Caco-2 (cell line): ENCODE measurements at regions not wholly inside any gene's neighbourhood (a gene's known extent, or its start where the extent isn't known, plus 50 kb on each side); places are given as distances from the start of the nearest gene placed in this dataset.

ENCODE experiments used
- BruUV-seq: library from RNA; stranded (reverse); fragments of 400-500 nt; replicated peaks from 2 replicates; lab custom pipeline; 2021; lab: Mats Ljungman, UMichigan
- CTCF ChIA-PET: fragments of 300-600 bp; sonication (Branson Sonifier 250); formaldehyde crosslinking; loops from one replicate; lab custom pipeline; 2022; ENCODE audit warnings: antibody characterized with exemption; lab: Charles Lee
- POLR2A ChIA-PET: fragments of 300-600 bp; sonication (Branson Sonifier 250); formaldehyde crosslinking; loops from one replicate; lab custom pipeline; 2022; ENCODE audit warnings: antibody characterized with exemption; lab: Charles Lee
- DNase-seq, 2 experiments: peaks; one replicate each; pipeline versions ENCODE4 v3.0.0 to v3.0.0-alpha.2; 2020 to 2022
- H3K27me3 ChIP-seq: replicated peaks from 2 replicates; pipeline ENCODE4 v1.6.0; 2011; ENCODE audit warnings: low read length; ENCODE audit not compliant: control insufficient read depth, insufficient read depth
- H3K36me3 ChIP-seq: 2 replicates; pipeline ENCODE4 v1.5.1; 2011; ENCODE audit warnings: low read length; ENCODE audit not compliant: control insufficient read depth, insufficient read depth
- H3K4me1 ChIP-seq: fragments of 250-450 bp; sonication (Bioruptor Pico); 2 replicates; pipeline ENCODE4 v1.5.1; 2020; ENCODE audit warnings: mild to moderate bottlenecking
- H3K4me3 ChIP-seq: 2 replicates; pipeline ENCODE4 v1.5.1; 2011; ENCODE audit warnings: low read depth, mild to moderate bottlenecking, control low read depth, low read length
- H3K9me3 ChIP-seq: fragments of 250-450 bp; sonication (Bioruptor Pico); 2 replicates; pipeline ENCODE4 v1.5.1; 2020; ENCODE audit warnings: mild to moderate bottlenecking, moderate library complexity
- H3K27ac Mint-ChIP-seq: one replicate; pipeline ENCODE4 v1.8.0; 2022; ENCODE audit warnings: mixed read lengths; ENCODE audit not compliant: unreplicated experiment
- H3K27me3 Mint-ChIP-seq: one replicate; pipeline ENCODE4 v1.8.0; 2022; ENCODE audit warnings: mixed read lengths; ENCODE audit not compliant: insufficient read depth, unreplicated experiment
- H3K36me3 Mint-ChIP-seq: one replicate; pipeline ENCODE4 v1.8.0; 2022; ENCODE audit warnings: mild to moderate bottlenecking, mixed read lengths; ENCODE audit not compliant: insufficient read depth, unreplicated experiment
- H3K4me1 Mint-ChIP-seq: one replicate; pipeline ENCODE4 v1.8.0; 2022; ENCODE audit warnings: low read depth, mixed read lengths; ENCODE audit not compliant: unreplicated experiment
- H3K4me3 Mint-ChIP-seq: one replicate; pipeline ENCODE4 v1.8.0; 2022; ENCODE audit warnings: mild to moderate bottlenecking, moderate library complexity, mixed read lengths; ENCODE audit not compliant: unreplicated experiment
- H3K9me3 Mint-ChIP-seq: one replicate; pipeline ENCODE4 v1.8.0; 2022; ENCODE audit warnings: mixed read lengths; ENCODE audit not compliant: unreplicated experiment
- CTCF ChIP-seq, 2 experiments: fragments of 200-600 bp in 1 of 2; IDR thresholded peaks; 1 replicate in 1 of 2; 2 replicates in 1 of 2; pipeline versions ENCODE4 v1.5.1 to v1.8.0; 2011 to 2022; ENCODE audit warnings: antibody characterized with exemption in 1 of 2, control low read depth in 1 of 2, inconsistent platforms in 1 of 2, low read depth in 1 of 2, low read length in 1 of 2, mild to moderate bottlenecking in 1 of 2, moderate library complexity in 1 of 2; ENCODE audit not compliant: insufficient read depth in 1 of 2, severe bottlenecking in 1 of 2, unreplicated experiment in 1 of 2
- intact Hi-C: fragments of 100-400 bp; cut with micrococcal nuclease; formaldehyde crosslinking; loops from one replicate; pipeline ENCODE4 v1.10.0; 2022; ENCODE audit not compliant: unreplicated experiment

DNA sequence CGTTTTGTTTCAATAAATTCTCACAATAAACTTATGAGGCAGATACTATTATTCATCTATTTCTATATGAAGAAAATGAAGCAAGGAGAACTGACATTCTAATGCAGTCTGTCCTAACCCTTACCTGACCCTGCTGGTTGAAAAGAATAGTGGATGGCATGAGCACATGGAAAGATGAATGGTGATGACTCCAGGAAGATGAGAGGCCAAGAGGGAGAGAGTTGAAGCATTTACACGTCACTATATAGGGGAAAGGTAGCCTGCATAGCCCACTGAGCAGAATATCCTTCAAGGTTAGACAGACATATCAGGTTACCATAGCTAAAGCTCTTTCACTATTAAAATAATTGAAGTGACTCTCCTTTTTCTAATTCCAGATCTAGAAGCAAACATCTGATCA lies 163.9 kb upstream of the CDK1 start:
- BruUV-seq, result no TSS peak
- Histone ChIP-seq H3K36me3 (no peaks in the 10 kb centered on the region), H3K9me3 (no peaks in the 10 kb centered on the region), H3K4me1 (peaks cover 18% of the 10 kb centered on the region), H3K27me3 (no peaks in the 10 kb centered on the region), H3K4me3 (no peak overlapping the region)
- intact Hi-C loops, result no loop called here
- no peak overlapping the region for H3K4me3 Mint-ChIP-seq
- TF ChIP-seq CTCF (IDR thresholded peaks at IDR 0.05; ENCODE audit: insufficient read depth in 1 of 2, low read depth in 1 of 2, low read length in 1 of 2, severe bottlenecking in 1 of 2, unreplicated experiment in 1 of 2), result no peak
- peaks cover 16% of the 10 kb centered on the region for H3K4me1 Mint-ChIP-seq
- H3K36me3 Mint-ChIP-seq, result no peaks in the 10 kb centered on the region
- H3K27me3 Mint-ChIP-seq, result no peaks in the 10 kb centered on the region
- DNase-seq, result no peak
- H3K27ac Mint-ChIP-seq, result no peak overlapping the region
- CTCF ChIA-PET, result no interaction called here
- no peaks in the 10 kb centered on the region for H3K9me3 Mint-ChIP-seq
- POLR2A ChIA-PET, result no interaction called here

GRCh38 chr10:60613434-60613833 lies 164.8 kb upstream of the CDK1 start:
- Mint-ChIP-seq H3K4me1 (peaks cover 16% of the 10 kb centered on the region), H3K4me3 (no peak overlapping the region), H3K36me3 (no peaks in the 10 kb centered on the region), H3K9me3 (no peaks in the 10 kb centered on the region), H3K27me3 (no peaks in the 10 kb centered on the region), H3K27ac (no peak overlapping the region)
- no peak for TF ChIP-seq CTCF (IDR thresholded peaks at IDR 0.05; ENCODE audit: insufficient read depth in 1 of 2, low read depth in 1 of 2, low read length in 1 of 2, severe bottlenecking in 1 of 2, unreplicated experiment in 1 of 2)
- H3K36me3 ChIP-seq, result no peaks in the 10 kb centered on the region
- no peak overlapping the region for H3K4me3 ChIP-seq
- DNase-seq, result no peak
- H3K27me3 ChIP-seq, result no peaks in the 10 kb centered on the region
- peaks cover 18% of the 10 kb centered on the region for H3K4me1 ChIP-seq
- no peaks in the 10 kb centered on the region for H3K9me3 ChIP-seq
- POLR2A ChIA-PET, result no interaction called here
- BruUV-seq, result no TSS peak
- intact Hi-C loops, result no loop called here
- CTCF ChIA-PET, result no interaction called here

DNA sequence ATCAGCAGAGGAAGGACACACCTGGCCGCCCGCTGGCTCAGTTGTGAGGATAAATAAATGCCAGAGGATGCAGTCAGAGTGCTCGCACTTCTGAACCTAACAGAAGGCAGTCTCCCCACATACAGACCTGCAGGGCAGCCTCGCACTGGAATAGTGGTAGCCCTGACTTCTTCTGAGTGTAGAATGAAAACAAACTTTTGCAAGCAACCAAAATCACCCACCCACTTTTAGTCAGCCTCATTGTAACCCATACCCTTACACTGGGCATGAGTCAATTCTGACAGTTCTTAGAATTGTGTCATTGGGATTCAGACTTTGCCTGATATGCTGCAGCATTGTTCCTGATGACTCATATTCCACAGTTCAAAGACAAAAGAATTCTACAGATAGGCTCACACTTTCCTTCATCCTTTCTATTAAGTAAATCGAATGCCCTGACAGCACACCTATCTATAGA lies 167.0 kb upstream of the CDK1 start:
- ChIA-PET CTCF (no interaction called here), POLR2A (no interaction called here)
- intact Hi-C loops, result no loop called here
- TF ChIP-seq CTCF (IDR thresholded peaks at IDR 0.05; ENCODE audit: insufficient read depth in 1 of 2, low read depth in 1 of 2, low read length in 1 of 2, severe bottlenecking in 1 of 2, unreplicated experiment in 1 of 2), result no peak
- H3K36me3 ChIP-seq, result no peaks in the 10 kb centered on the region
- H3K4me3 ChIP-seq, result no peak overlapping the region
- H3K4me1 ChIP-seq, result peaks cover 18% of the 10 kb centered on the region
- no peaks in the 10 kb centered on the region for H3K36me3 Mint-ChIP-seq
- peak in 1 of 2 experiments; percentile 44 for DNase-seq
- no peaks in the 10 kb centered on the region for H3K9me3 ChIP-seq
- BruUV-seq, result no TSS peak
- H3K4me1 Mint-ChIP-seq, result peaks cover 16% of the 10 kb centered on the region
- no peaks in the 10 kb centered on the region for H3K27me3 ChIP-seq
- H3K4me3 Mint-ChIP-seq, result no peak overlapping the region
- no peaks in the 10 kb centered on the region for H3K27me3 Mint-ChIP-seq
- H3K27ac Mint-ChIP-seq, result no peak overlapping the region
- H3K9me3 Mint-ChIP-seq, result no peaks in the 10 kb centered on the region
